CD4-positive, alpha-beta T cell treated with Interleukin-4 for 4 hours (primary cell): ENCODE measurements at regions not wholly inside any gene's neighbourhood (a gene's known extent, or its start where the extent isn't known, plus 50 kb on each side); places are given as distances from the start of the nearest gene placed in this dataset.
"Not testable (repeated sequence)": the region's sequence is repeated elsewhere in the genome, so short reads cannot be mapped to it uniquely, and the experiment has no call there.

Source experiments
- DNase-seq: peaks from one replicate; pipeline ENCODE4 v3.0.0-alpha.2; 2020

- no peak for DNase-seq
These were observed 166.0 kb upstream of the GSE1 start for GRCh38 chr16:85446951-85447692.

DNA sequence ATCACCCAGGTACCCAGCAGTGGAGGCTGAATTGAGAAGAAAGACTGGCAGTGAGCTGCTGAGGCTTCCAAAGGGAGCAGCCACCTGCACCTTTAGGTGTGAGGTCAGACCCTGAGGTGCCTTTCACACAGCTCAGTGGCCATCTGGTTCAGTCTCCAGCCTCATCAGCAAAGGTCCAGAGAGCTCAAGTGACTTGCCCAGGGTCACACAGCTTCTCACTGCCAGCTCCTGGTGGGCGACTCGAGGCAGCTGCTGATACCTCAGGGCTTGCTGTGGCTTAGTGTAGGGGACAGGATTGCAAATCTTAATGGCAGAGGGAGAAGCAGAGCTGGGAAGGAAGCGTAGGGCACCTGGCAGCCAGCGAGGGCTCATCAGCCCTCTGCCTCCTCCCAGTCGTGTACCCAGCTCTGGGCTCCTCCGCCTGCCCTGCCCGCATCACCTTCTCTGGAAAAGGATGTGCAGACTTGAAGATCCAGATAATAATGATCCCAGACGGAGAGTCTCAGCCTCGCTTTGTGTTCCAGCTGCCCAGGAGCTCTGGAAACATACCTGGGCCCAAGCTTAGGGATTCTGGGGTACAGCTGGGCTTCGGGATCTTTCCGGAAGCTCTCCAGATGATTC, 165.3 kb upstream of the GSE1 start:
- DNase-seq: no peak

- DNase-seq: peak; percentile 36
These were observed 164.4 kb upstream of the GSE1 start for GRCh38 chr16:85448557-85449190.

DNA sequence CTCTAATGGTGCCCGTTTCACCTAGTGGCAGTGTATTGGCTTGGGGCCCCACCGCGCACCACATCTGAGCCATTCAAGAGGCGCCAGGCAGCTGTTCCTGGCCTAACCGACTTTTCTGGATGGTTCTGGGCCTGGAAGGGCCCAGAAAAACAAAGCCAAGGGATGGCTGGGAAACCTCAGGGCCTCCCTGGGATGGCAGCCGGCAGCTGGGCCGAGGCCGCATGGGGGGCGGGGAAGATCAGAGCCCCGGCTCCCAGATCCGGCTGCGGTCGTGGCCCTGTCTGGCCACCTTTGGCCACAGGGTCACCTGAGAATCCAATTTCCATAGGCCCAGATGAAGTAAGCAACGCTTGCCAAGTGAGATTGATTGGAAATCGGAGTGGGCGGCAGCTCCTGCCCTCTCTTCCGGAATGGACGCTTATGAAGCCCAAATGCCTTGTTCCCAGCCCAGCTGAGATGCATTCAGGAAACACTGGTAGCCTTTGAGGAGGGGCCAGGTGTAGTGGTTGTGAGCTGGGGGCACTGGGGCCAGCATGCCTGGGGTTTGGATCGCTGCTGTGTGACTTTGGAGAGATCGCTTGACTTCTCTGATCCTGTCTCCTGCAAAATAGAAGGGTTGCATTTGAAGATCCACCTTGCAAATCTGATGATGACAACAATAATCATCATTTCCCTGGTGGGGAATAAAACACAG, 163.8 kb upstream of the GSE1 start:
- DNase-seq: no peak

DNA sequence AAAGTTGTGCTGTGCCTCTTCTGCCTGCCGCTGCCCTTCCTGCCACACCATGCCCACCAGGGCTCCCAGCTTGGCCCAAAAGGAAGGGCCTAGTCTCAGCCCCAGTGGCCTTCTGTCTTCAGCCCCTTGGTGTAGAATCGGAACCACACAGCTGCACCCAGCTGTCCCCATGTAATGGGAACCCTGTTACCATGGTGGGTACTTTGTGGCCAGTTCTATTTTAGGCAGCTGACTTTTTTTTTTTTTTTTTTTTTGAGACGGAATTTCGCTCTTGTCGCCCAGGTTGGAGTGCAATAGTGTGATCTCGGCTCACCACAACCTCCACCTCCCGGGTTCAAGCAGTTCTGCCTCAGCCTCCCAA, 163.3 kb upstream of the GSE1 start:
- no peak for DNase-seq

DNA sequence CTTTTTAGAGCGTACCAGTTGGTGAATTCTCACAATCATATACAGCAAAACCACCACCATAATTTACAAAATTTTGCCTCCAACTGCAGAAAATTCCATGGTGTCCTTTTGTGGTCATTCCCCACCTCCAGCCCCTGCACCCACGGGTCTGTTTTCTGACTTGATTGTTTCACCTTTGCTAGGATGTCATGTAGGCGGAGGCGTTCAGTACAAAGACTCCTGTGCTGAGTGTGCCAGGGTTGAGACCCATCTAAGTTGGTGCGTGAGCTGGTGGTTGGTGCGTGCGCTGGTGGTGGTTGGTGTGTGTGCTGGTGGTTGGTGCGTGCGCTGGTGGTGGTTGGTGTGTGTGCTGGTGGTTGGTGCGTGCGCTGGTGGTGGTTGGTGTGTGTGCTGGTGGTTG, 162.0 kb upstream of the GSE1 start:
- not testable (repeated sequence) for DNase-seq

GRCh38 chr16:85451641-85452363, 161.3 kb upstream of the GSE1 start:
- DNase-seq: no peak

- no peak for DNase-seq
These were observed 160.5 kb upstream of the GSE1 start for GRCh38 chr16:85452364-85453193.

- no peak for DNase-seq
These were observed 159.9 kb upstream of the GSE1 start for GRCh38 chr16:85453194-85453678.

DNA sequence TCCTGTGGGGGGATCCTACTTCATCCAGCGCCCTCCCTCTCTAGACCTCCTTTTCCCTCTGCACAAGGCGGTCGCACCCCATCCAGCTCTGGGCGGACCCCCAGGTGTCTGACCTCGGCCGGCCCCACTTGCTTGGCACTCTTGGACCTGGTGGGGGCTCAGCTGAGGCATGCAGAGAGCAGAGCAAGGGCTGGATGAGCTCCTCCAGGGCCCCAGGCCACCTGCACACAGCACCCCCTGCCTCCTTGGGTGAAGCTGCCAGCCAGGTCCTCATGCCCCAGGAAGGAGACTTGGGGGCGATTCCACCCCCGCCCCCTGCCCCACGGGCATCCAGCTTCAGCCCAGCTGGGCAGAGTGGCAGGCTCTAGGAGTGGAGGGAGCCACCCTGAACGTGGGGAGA, 159.4 kb upstream of the GSE1 start:
- no peak for DNase-seq

DNA sequence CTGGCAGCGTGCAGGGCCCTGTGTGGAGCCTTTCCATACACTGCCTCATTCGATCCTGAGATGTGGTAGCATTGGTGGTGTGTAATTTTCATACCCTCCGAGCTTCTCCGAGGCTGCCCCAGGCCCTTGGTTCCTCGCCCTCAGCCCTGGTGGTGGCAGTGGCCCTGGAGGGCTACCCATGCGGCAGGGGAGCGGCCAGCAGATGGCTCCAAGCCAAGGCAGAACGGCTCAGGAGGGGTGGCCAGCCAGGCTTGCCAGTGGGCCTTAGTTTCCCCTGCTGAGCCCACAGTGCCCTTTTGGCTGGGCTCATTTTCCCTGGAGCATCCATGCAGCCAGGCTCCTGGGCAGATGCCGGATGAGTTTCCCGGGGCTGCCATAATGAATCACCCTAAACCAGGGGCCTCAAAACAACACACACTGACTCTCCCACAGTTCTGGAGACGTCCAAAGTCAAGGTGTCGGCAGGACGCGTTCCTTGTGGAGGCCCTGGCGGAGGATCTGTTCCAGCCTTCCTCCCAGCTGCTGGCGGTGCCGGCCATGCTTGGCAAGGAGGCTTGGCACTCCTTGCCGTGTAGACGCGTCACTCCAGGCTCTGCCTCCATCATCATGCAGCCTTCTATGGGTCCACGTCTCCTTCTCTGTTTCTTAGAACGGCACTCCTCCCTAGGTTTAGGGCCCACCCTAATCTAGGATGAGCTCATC, 158.8 kb upstream of the GSE1 start:
- no peak for DNase-seq

DNA sequence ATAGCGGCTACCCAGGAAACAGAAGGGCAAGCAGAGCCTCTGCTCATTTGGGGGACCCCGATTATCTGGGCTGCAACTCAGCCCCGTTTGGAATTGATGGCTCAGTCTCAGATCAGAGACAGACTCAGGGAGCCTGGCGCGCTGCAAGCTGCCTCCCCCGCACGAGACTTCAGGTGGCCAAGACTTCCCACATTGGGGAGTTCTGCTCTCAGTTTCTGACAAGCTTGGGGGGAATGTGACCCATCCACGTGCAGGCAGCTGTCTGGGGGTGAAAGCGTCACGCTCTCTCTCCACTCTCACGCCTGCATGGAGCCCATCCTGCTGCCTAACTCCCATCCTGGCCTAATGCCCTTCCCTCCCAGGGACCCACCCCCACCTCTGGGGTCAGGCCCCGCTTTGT, 157.6 kb upstream of the GSE1 start:
- no peak for DNase-seq

DNA sequence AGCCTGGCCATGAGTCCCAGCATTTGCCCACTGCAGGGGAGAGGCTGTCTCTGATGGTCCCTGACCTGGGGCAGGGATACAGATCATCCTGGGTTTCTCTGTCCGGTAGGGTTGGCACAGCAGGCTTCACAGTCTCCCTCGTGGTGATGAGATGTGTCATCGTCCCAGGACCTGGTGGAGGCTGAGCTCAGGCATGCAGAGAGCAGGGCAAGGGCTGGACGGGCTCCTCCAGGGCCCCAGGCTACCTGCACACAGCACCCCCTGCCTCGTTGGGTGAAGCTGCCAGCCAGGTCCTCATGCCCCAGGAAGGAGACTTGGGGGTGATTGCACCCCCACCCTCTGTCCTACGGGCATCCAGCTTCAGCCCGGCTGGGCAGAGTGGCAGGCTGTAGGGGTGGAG, 155.8 kb upstream of the GSE1 start:
- no peak for DNase-seq

- no peak for DNase-seq
These were observed 154.2 kb upstream of the GSE1 start for GRCh38 chr16:85458968-85459367.

DNA sequence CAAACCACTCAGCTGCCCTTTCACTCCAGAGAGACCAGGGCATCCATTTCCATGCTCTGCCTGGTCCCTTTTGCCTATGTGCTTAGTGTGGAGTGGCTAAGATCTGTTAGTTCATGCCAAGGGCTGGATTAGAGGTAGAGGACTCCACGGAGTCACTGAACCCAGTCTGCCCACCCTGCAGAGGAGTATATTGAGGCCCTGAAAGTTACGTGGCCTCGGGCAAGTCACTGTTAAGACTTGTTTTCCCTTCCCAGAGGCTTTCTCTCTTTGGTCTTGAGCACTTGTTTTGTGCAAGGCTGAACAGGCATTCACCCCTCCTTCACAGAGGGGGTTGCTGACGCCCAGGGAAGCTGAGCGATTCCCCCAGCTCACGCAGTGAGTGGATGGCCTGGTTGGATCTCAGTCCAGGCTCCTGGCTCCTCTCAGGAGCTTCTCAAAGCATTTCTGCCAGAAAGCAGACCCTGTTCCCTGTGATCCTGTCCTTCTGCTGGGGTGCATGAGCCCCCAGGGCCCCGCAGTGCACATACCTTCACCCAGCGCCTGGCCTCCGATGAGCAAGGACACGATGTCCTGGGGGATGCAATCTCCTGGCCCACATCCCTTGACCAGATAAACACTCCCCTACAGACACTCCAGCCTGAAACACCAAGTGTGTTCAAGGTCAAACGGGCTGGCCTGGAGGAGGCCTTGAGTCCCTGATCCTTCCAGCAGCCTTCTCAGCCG, 153.4 kb upstream of the GSE1 start:
- DNase-seq: no peak

DNA sequence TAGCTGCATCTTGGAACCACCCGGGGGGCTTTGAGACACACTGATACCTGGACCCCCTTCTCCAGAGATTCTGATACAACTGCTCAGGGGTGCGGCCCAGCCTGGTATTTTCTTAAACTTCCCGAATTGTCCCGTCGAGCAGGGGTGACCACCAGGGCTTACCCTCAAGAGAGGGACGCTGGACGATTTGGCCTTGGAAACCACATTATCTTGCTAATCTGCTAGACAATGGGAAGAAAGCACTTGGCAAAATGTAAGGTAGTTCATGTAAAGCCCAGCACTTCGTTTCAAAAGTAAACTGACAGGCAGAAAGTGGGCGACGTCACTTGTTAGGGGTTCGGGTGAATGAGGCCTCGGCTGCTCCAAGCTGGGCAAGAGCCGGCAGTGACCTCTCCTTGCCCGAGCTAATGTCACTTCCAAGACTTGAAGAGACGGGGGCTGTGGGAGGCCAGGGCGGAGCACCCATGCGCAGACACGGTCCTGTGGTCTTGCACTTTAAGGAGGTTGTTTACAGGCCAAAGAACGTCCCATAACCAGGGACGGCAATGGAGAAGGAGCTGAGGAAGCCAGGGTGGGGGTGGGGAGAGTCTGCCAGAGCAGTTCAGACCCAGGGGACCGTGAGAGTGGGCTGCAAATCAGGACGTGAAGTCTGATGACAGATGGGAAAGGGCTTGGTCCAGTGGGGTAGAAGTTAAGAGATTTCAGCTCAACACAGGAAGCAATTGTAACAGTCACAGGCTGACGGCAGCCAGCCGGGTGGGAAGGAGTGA, 152.7 kb upstream of the GSE1 start:
- DNase-seq: no peak

GRCh38 chr16:85461022-85461813, 151.9 kb upstream of the GSE1 start:
- DNase-seq: no peak

- no peak for DNase-seq
These were observed 151.1 kb upstream of the GSE1 start for GRCh38 chr16:85461814-85462713.
